COR-L47 (cell line): ENCODE measurements at regions not wholly inside any gene's neighbourhood (a gene's known extent, or its start where the extent isn't known, plus 50 kb on each side); places are given as distances from the start of the nearest gene placed in this dataset.
"Not testable (repeated sequence)": the region's sequence is repeated elsewhere in the genome, so short reads cannot be mapped to it uniquely, and the experiment has no call there.

ENCODE experiments used
- DNase-seq: peaks from one replicate; lab custom pipeline; 2025; lab: John Stamatoyannopoulos, UW

GRCh38 chr3:39558775-39559306 lies 91.4 kb downstream of the MOBP start:
- no peak for DNase-seq

GRCh38 chr3:39559543-39559942 lies 92.1 kb downstream of the MOBP start:
- no peak for DNase-seq

GRCh38 chr3:39568508-39568907 lies 101.0 kb downstream of the MOBP start:
- no peak for DNase-seq

- no peak for DNase-seq
Observed at GRCh38 chr3:39569095-39569494, 101.6 kb downstream of the MOBP start.

- no peak for DNase-seq
Observed at GRCh38 chr3:39573392-39573791, 105.9 kb downstream of the MOBP start.

GRCh38 chr3:39577541-39577940 lies 110.1 kb downstream of the MOBP start:
- DNase-seq, result no peak

- DNase-seq, result not testable (repeated sequence)
Observed at GRCh38 chr3:39586215-39586614, 118.7 kb downstream of the MOBP start.

- no peak for DNase-seq
Observed at GRCh38 chr3:39587113-39587512, 119.6 kb downstream of the MOBP start.

- DNase-seq, result no peak
Observed at GRCh38 chr3:39590806-39591205, 123.3 kb downstream of the MOBP start.

GRCh38 chr3:39592311-39593050 lies 125.0 kb downstream of the MOBP start:
- DNase-seq, result no peak

- no peak for DNase-seq
Observed at GRCh38 chr3:39593341-39593740, 125.9 kb downstream of the MOBP start.

GRCh38 chr3:39601241-39601640 lies 133.8 kb downstream of the MOBP start:
- no peak for DNase-seq

- DNase-seq, result no peak
Observed at GRCh38 chr3:39605837-39606236, 138.4 kb downstream of the MOBP start.

- no peak for DNase-seq
Observed at GRCh38 chr3:39626198-39626597, 158.7 kb downstream of the MOBP start.

GRCh38 chr3:39631136-39631535 lies 163.7 kb downstream of the MOBP start:
- no peak for DNase-seq

- DNase-seq, result no peak
Observed at GRCh38 chr3:39637807-39638206, 170.3 kb downstream of the MOBP start.

- no peak for DNase-seq
Observed at GRCh38 chr3:39638301-39638700, 170.8 kb downstream of the MOBP start.

GRCh38 chr3:39639344-39640236 lies 169.8 kb upstream of the MYRIP start:
- no peak for DNase-seq

GRCh38 chr3:39641274-39641673 lies 168.1 kb upstream of the MYRIP start:
- DNase-seq, result no peak

GRCh38 chr3:39644176-39644575 lies 165.2 kb upstream of the MYRIP start:
- DNase-seq, result no peak

GRCh38 chr3:39651256-39651655 lies 158.2 kb upstream of the MYRIP start:
- not testable (repeated sequence) for DNase-seq

- DNase-seq, result no peak
Observed at GRCh38 chr3:39651993-39652739, 157.2 kb upstream of the MYRIP start.
